ENCODE measurements at regions not wholly inside any gene's neighbourhood (a gene's known extent, or its start where the extent isn't known, plus 50 kb on each side); places are given as distances from the start of the nearest gene placed in this dataset.

- H3K4me3 ChIP-seq (ENCODE audit: low read depth, low read length) = no peak overlapping the region
- no peak for TF ChIP-seq CTCF (IDR thresholded peaks at IDR 0.05; ENCODE audit: low read depth, low read length, missing control alignments)
- in situ Hi-C loops (cut with HindIII; ENCODE audit: low sequenced_read_pairs) = loop anchor here (25.0 kb wide), 1 partner anchor 177 kb away; the partner anchor contains the start of gene DYRK2
- no peak for DNase-seq (ENCODE audit: low read depth)
Measured at GRCh38 chr12:67460388-67460787, 188.2 kb upstream of the DYRK2 start.

DNA sequence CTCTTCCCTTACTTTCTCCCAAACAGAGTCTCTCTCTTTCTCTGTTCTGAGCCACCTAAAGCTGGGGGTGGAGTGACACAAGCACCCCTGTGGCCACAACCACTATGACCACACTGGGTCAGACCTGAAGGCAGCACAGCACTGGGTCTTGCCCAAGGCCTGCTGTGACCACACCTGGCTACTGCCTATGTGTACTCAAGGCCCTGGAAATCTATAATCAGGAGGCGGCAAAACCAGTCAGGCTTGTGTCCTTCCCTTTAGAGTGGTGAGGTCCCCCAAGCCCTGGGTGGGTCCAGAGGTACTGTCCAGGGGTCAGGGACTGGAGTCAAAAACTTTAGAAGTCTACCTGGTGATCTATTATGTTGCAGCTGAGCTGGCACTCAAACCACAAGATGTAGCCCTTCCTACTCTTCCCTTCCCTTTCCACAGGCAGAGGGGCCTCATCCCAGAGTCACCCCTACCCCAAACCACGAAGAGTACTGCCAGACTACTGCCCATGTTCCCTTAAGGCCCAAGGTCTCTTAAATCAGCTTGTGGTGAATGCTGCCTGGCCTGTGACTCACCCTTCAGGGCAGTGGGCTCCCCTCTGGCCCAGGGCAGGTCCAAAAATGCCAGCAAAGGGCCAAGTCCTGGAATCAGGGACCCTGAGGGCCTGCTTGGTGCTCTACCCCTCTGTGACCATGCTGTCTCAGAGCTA is 179.8 kb upstream of the DYRK2 start:
- no peak overlapping the region for H3K4me3 ChIP-seq (ENCODE audit: low read depth, low read length)
- TF ChIP-seq CTCF (IDR thresholded peaks at IDR 0.05; ENCODE audit: low read depth, low read length, missing control alignments) = no peak
- in situ Hi-C loops (cut with HindIII; ENCODE audit: low sequenced_read_pairs) = loop anchor here (25.0 kb wide), 1 partner anchor 169 kb away; the partner anchor contains the start of gene DYRK2
- no peak for DNase-seq (ENCODE audit: low read depth)

DNA sequence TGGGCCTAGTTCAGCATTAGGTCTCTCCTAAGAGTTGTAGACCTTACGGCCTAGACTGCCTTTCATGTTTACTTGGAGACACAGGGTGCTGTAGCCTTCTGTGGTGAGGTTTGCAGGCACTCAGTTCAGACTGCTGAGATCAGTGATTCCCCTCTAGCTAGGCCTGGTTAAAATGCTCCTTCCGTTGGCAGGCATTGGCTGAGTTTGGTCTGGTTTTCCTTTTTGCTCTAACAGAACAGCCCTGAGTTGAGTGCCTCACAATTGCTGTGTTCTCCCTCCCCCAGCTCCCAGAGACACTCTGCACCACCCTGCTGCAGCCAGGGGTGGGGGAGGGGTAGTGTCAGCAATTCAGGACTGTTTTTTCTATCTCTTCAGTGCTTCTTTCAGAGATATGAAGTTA is 178.9 kb upstream of the DYRK2 start:
- no peak overlapping the region for H3K4me3 ChIP-seq (ENCODE audit: low read depth, low read length)
- in situ Hi-C loops (cut with HindIII; ENCODE audit: low sequenced_read_pairs) = loop anchor here (25.0 kb wide), 1 partner anchor 168 kb away; the partner anchor contains the start of gene DYRK2
- DNase-seq (ENCODE audit: low read depth) = no peak
- no peak for TF ChIP-seq CTCF (IDR thresholded peaks at IDR 0.05; ENCODE audit: low read depth, low read length, missing control alignments)

GRCh38 chr12:67471810-67472209 is 176.7 kb upstream of the DYRK2 start:
- no peak overlapping the region for H3K4me3 ChIP-seq (ENCODE audit: low read depth, low read length)
- no peak for TF ChIP-seq CTCF (IDR thresholded peaks at IDR 0.05; ENCODE audit: low read depth, low read length, missing control alignments)
- no peak for DNase-seq (ENCODE audit: low read depth)
- in situ Hi-C loops (cut with HindIII; ENCODE audit: low sequenced_read_pairs) = loop anchor here (25.0 kb wide), 1 partner anchor 165 kb away; the partner anchor contains the start of gene DYRK2

GRCh38 chr12:67472539-67472938 is 176.0 kb upstream of the DYRK2 start:
- no peak for TF ChIP-seq CTCF (IDR thresholded peaks at IDR 0.05; ENCODE audit: low read depth, low read length, missing control alignments)
- in situ Hi-C loops (cut with HindIII; ENCODE audit: low sequenced_read_pairs) = loop anchor here (25.0 kb wide), 1 partner anchor 165 kb away; the partner anchor contains the start of gene DYRK2

DNA sequence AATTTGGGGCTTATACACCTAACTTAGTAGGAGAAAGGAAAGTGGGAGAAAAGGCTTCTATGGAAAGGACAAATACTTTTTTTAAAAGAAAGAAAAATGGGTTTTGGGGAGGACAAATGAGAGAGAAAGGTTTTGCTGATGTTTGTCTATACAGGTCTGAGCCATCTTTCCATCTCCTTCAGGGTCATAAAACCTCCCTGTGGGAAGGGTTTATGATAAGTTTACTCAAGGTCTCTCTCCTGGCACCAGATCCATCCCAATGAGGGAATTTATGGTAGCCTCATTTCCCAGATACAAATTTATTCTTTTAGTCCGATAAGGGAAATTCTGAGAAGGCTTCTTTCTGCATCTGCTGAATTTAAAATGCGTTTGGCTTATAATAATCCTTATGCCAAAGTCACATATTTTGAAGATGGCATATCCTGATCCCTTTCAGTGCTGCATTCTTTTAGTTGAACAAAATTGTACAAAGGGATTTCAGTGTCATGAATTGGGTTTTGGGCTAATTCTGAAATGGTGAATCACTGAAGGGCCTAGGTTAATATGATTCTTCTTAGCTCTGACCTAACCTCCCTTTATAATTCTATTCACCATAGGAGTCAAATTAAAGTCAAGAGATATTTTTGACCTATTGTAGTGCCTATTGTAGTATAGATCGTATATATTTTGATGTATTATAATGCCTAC is 173.5 kb upstream of the DYRK2 start:
- no peak overlapping the region for H3K4me3 ChIP-seq (ENCODE audit: low read depth, low read length)
- DNase-seq (ENCODE audit: low read depth) = no peak
- in situ Hi-C loops (cut with HindIII; ENCODE audit: low sequenced_read_pairs) = loop anchor here (25.0 kb wide), 1 partner anchor 162 kb away; the partner anchor contains the start of gene DYRK2
- no peak for TF ChIP-seq CTCF (IDR thresholded peaks at IDR 0.05; ENCODE audit: low read depth, low read length, missing control alignments)

More at GRCh38 chr12:67472539-67472938, 176.0 kb upstream of the DYRK2 start:
- no peak for DNase-seq (ENCODE audit: low read depth)
- no peak overlapping the region for H3K4me3 ChIP-seq (ENCODE audit: low read depth, low read length)

Measured in astrocyte of the cerebellum (primary cell).